ENCODE measurements at regions not wholly inside any gene's neighbourhood (a gene's known extent, or its start where the extent isn't known, plus 50 kb on each side); places are given as distances from the start of the nearest gene placed in this dataset.

GRCh38 chr12:115225845-115226244 is 541.9 kb upstream of the TBX3 start:
- Histone ChIP-seq H3K27me3 (ENCODE audit: control insufficient read depth in 2 of 2, insufficient read depth in 2 of 2, low read length in 2 of 2) (no peaks in the 10 kb centered on the region; a peak in 1 of 5 replicates), H3K9ac (ENCODE audit: insufficient read depth in 1 of 2, low read depth in 2 of 2, low read length in 2 of 2) (no peak overlapping the region), H2AFZ (ENCODE audit: low read depth, low read length) (no peak overlapping the region), H3K9me3 (replicated peaks; ENCODE audit: control insufficient read depth, insufficient read depth, low read depth, low read length) (no peaks in the 10 kb centered on the region), H3K9me1 (ENCODE audit: control insufficient read depth, insufficient read depth, low read length) (no peaks in the 10 kb centered on the region), H3K4me2 (ENCODE audit: insufficient read depth, low read length) (no peak overlapping the region), H3K36me3 (ENCODE audit: control insufficient read depth, insufficient read depth, low read length) (no peaks in the 10 kb centered on the region), H3K27ac (ENCODE audit: extremely low read depth, low read depth, low read length) (no peak overlapping the region), H3K4me3 (no peak overlapping the region), H3K4me1 (replicated peaks in 1 of 2; ENCODE audit: control insufficient read depth in 2 of 2, insufficient read depth in 2 of 2, low read length in 2 of 2) (no peaks in the 10 kb centered on the region), H4K20me1 (replicated peaks; ENCODE audit: control insufficient read depth, insufficient read depth, low read length) (no peaks in the 10 kb centered on the region; the same call in 1 of the 2 replicates), H3K79me2 (ENCODE audit: control insufficient read depth, insufficient read depth, low read length) (no peaks in the 10 kb centered on the region)
- 0% methylated on average over 4 of the region's 4 CpGs for WGBS (ENCODE audit: insufficient coverage, low coverage, missing lambda C conversion rate)
- POLR2A ChIA-PET: interaction anchor here (1.7 kb wide), 1 partner anchor 9 kb away, joined by 5 read pairs; no protein-coding TSS in a partner anchor
- no peak for ATAC-seq
- intact Hi-C loops (cut with micrococcal nuclease): no loop called here
- TF ChIP-seq HEY1 (CRISPR knock-in tag; IDR thresholded peaks at IDR 0.05; ENCODE audit: borderline replicate concordance) (no peak), ZEB2 (IDR thresholded peaks at IDR 0.05) (no peak)
- no TSS peak for BruUV-seq (replicated peaks)
- DNase-seq (ENCODE audit: extremely low read depth in 1 of 4, low spot score in 3 of 4): no peak
- no peak for FAIRE-seq
- in situ Hi-C loops (cut with MboI): no loop called here
- CTCF ChIA-PET (ENCODE audit: low intra/inter-chr PET ratio): no interaction called here

GRCh38 chr12:115223991-115224390 is 540.0 kb upstream of the TBX3 start:
- no peaks in the 10 kb centered on the region for H3K27me3 ChIP-seq (ENCODE audit: control insufficient read depth in 2 of 2, insufficient read depth in 2 of 2, low read length in 2 of 2)
- no peak for FAIRE-seq
- in situ Hi-C loops (cut with MboI): no loop called here
- no peaks in the 10 kb centered on the region for H3K9me3 ChIP-seq (replicated peaks; ENCODE audit: control insufficient read depth, insufficient read depth, low read depth, low read length)
- ChIA-PET CTCF (ENCODE audit: low intra/inter-chr PET ratio) (no interaction called here), POLR2A (interaction anchor here (0.5 kb wide), 1 partner anchor 38 kb away, joined by 3 read pairs; no protein-coding TSS in a partner anchor)
- DNase-seq (ENCODE audit: extremely low read depth in 1 of 4, low spot score in 3 of 4): no peak
- H3K9ac ChIP-seq (ENCODE audit: insufficient read depth in 1 of 2, low read depth in 2 of 2, low read length in 2 of 2): no peak overlapping the region
- no peaks in the 10 kb centered on the region for H3K4me1 ChIP-seq (replicated peaks in 1 of 2; ENCODE audit: control insufficient read depth in 2 of 2, insufficient read depth in 2 of 2, low read length in 2 of 2)
- H3K4me3 ChIP-seq: no peak overlapping the region
- no peaks in the 10 kb centered on the region for H3K79me2 ChIP-seq (ENCODE audit: control insufficient read depth, insufficient read depth, low read length)
- no peaks in the 10 kb centered on the region for H3K36me3 ChIP-seq (ENCODE audit: control insufficient read depth, insufficient read depth, low read length)
- H2AFZ ChIP-seq (ENCODE audit: low read depth, low read length): no peak overlapping the region
- H3K9me1 ChIP-seq (ENCODE audit: control insufficient read depth, insufficient read depth, low read length): no peaks in the 10 kb centered on the region
- BruUV-seq (replicated peaks): no TSS peak
- no peaks in the 10 kb centered on the region; the same call in 1 of the 2 replicates for H4K20me1 ChIP-seq (replicated peaks; ENCODE audit: control insufficient read depth, insufficient read depth, low read length)
- intact Hi-C loops (cut with micrococcal nuclease): no loop called here
- H3K27ac ChIP-seq (ENCODE audit: extremely low read depth, low read depth, low read length): no peak overlapping the region
- WGBS (ENCODE audit: insufficient coverage, low coverage, missing lambda C conversion rate): 2% methylated on average over 4 of the region's 4 CpGs
- no peak overlapping the region for H3K4me2 ChIP-seq (ENCODE audit: insufficient read depth, low read length)
- ATAC-seq: no peak
- no peak for TF ChIP-seq ZNF282 (CRISPR knock-in tag; IDR thresholded peaks at IDR 0.05)
- no peak for TF ChIP-seq ATF1 (CRISPR knock-in tag; IDR thresholded peaks at IDR 0.05)
- TF ChIP-seq ATF1 (tag; IDR thresholded peaks at IDR 0.05): no peak
- no peak for TF ChIP-seq ZNF592 (IDR thresholded peaks at IDR 0.05)
- no peak for TF ChIP-seq MBD2 (IDR thresholded peaks at IDR 0.05; ENCODE audit: borderline replicate concordance, low read depth)
- TF ChIP-seq SMAD3 (CRISPR knock-in tag; conservative IDR thresholded peaks at IDR 0.05): no peak
- TF ChIP-seq ID3 (CRISPR knock-in tag; IDR thresholded peaks at IDR 0.05): no peak
- no peak for TF ChIP-seq ID3 (tag; IDR thresholded peaks at IDR 0.05)
- no peak for TF ChIP-seq ZBTB7A (IDR thresholded peaks at IDR 0.05; ENCODE audit: borderline replicate concordance, control insufficient read depth, low read depth, low read length)
- no peak for TF ChIP-seq MYBL2 (IDR thresholded peaks at IDR 0.05; ENCODE audit: low read depth)
- no peak for TF ChIP-seq MYBL2 (CRISPR knock-in tag; IDR thresholded peaks at IDR 0.05; ENCODE audit: borderline replicate concordance)
- TF ChIP-seq FOXK2 (conservative IDR thresholded peaks at IDR 0.05 in 1 of 2, IDR thresholded peaks at IDR 0.05 in 1 of 2; ENCODE audit: low read depth in 2 of 2): no peak

All from K562 (cell line).